22Rv1 (cell line): ENCODE measurements at regions not wholly inside any gene's neighbourhood (a gene's known extent, or its start where the extent isn't known, plus 50 kb on each side); places are given as distances from the start of the nearest gene placed in this dataset.

ENCODE experiments used
- ZFX ChIP-seq: fragments of 450-650 bp; IDR thresholded peaks from 2 replicates; pipeline ENCODE4 v1.6.1; 2017; ENCODE audit warnings: antibody characterized with exemption, borderline replicate concordance
- TF ChIP-seq, protein P1 (sequence below): fragments of 450-650 bp; IDR thresholded peaks from 2 replicates; pipeline ENCODE4 v1.5.1; 2017; ENCODE audit warnings: mild to moderate bottlenecking

DNA sequence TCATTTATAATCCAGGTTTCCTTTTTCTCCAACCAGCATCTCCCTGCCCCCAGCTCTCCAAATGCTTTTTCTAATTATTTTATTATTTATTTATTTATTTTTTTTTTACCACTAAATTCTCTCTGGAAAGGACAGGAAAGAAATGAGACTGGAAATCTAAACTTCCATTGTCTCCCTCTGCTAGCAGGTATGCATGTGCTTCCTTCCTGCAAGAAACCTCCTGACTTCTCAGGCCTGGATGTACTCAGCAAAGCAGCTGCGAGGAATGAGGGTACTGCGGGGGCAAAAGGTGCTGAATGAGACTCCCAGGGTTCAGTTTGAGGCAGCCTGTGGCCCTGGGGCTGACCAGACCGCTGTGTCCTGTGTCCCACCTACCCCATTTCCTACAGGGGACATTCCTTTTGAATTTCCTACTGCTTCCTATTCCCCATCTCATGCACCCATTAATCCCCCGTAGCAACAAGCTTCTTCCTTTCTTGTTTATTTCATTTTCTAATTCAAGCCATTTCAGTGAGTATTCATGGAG, 324.6 kb upstream of the IGFBP3 start:
- TF ChIP-seq, protein P1, sequence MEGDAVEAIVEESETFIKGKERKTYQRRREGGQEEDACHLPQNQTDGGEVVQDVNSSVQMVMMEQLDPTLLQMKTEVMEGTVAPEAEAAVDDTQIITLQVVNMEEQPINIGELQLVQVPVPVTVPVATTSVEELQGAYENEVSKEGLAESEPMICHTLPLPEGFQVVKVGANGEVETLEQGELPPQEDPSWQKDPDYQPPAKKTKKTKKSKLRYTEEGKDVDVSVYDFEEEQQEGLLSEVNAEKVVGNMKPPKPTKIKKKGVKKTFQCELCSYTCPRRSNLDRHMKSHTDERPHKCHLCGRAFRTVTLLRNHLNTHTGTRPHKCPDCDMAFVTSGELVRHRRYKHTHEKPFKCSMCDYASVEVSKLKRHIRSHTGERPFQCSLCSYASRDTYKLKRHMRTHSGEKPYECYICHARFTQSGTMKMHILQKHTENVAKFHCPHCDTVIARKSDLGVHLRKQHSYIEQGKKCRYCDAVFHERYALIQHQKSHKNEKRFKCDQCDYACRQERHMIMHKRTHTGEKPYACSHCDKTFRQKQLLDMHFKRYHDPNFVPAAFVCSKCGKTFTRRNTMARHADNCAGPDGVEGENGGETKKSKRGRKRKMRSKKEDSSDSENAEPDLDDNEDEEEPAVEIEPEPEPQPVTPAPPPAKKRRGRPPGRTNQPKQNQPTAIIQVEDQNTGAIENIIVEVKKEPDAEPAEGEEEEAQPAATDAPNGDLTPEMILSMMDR, result no peak
- no peak for TF ChIP-seq ZFX
